Panc1 (cell line): ENCODE measurements at regions not wholly inside any gene's neighbourhood (a gene's known extent, or its start where the extent isn't known, plus 50 kb on each side); places are given as distances from the start of the nearest gene placed in this dataset.

Experiments
- POLR2AphosphoS5 ChIP-seq: IDR thresholded peaks from 2 replicates; pipeline ENCODE4 v1.6.1; 2012; ENCODE audit warnings: mild to moderate bottlenecking, low read depth, low read length, moderate library complexity
- SIN3A ChIP-seq: IDR thresholded peaks from 2 replicates; pipeline ENCODE4 v1.6.1; 2012; ENCODE audit warnings: low read depth, mild to moderate bottlenecking, low read length, moderate library complexity, borderline replicate concordance; ENCODE audit not compliant: insufficient read depth
- TCF7L2 ChIP-seq: IDR thresholded peaks from 2 replicates; pipeline ENCODE4 v1.6.1; 2011; ENCODE audit warnings: mild to moderate bottlenecking, low read depth, low read length, inconsistent platforms
- TF ChIP-seq, protein P1 (sequence below): fragments of 450-650 bp; IDR thresholded peaks from 2 replicates; pipeline ENCODE4 v1.5.1; 2017; ENCODE audit warnings: mild to moderate bottlenecking
- TF ChIP-seq, protein P2 (sequence below), 2 experiments: IDR thresholded peaks; 2 replicates each; pipeline ENCODE4 v1.6.1; 2011 to 2012; ENCODE audit warnings: low read depth in 2 of 2, control low read depth in 1 of 2, low read length in 1 of 2, mild to moderate bottlenecking in 1 of 2, moderate library complexity in 1 of 2; ENCODE audit not compliant: insufficient read depth in 1 of 2

DNA sequence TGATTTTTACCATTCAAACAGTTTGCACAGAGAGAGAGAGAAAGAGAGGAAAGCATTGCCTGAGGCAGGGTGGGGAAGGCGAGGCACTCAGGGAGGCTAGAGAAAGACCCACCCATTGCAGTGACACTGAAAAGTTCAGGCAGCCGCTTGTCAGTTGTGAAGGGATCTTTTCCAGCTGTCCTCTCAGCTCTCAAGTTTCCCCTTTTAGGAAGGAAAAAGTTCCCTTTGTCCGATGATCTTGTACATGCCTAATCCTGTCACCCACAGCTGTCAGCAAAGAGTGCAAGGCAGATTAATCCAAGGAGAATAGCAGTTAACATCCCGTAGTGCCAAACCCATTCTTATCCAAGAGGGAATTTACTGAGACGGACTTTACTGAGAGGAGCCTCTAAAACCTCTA is 255.0 kb downstream of the MAGEB5 start:
- TF ChIP-seq POLR2AphosphoS5 (no peak), SIN3A (no peak), TCF7L2 (no peak)
- TF ChIP-seq, protein P1, sequence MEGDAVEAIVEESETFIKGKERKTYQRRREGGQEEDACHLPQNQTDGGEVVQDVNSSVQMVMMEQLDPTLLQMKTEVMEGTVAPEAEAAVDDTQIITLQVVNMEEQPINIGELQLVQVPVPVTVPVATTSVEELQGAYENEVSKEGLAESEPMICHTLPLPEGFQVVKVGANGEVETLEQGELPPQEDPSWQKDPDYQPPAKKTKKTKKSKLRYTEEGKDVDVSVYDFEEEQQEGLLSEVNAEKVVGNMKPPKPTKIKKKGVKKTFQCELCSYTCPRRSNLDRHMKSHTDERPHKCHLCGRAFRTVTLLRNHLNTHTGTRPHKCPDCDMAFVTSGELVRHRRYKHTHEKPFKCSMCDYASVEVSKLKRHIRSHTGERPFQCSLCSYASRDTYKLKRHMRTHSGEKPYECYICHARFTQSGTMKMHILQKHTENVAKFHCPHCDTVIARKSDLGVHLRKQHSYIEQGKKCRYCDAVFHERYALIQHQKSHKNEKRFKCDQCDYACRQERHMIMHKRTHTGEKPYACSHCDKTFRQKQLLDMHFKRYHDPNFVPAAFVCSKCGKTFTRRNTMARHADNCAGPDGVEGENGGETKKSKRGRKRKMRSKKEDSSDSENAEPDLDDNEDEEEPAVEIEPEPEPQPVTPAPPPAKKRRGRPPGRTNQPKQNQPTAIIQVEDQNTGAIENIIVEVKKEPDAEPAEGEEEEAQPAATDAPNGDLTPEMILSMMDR, result no peak
- TF ChIP-seq, protein P2, sequence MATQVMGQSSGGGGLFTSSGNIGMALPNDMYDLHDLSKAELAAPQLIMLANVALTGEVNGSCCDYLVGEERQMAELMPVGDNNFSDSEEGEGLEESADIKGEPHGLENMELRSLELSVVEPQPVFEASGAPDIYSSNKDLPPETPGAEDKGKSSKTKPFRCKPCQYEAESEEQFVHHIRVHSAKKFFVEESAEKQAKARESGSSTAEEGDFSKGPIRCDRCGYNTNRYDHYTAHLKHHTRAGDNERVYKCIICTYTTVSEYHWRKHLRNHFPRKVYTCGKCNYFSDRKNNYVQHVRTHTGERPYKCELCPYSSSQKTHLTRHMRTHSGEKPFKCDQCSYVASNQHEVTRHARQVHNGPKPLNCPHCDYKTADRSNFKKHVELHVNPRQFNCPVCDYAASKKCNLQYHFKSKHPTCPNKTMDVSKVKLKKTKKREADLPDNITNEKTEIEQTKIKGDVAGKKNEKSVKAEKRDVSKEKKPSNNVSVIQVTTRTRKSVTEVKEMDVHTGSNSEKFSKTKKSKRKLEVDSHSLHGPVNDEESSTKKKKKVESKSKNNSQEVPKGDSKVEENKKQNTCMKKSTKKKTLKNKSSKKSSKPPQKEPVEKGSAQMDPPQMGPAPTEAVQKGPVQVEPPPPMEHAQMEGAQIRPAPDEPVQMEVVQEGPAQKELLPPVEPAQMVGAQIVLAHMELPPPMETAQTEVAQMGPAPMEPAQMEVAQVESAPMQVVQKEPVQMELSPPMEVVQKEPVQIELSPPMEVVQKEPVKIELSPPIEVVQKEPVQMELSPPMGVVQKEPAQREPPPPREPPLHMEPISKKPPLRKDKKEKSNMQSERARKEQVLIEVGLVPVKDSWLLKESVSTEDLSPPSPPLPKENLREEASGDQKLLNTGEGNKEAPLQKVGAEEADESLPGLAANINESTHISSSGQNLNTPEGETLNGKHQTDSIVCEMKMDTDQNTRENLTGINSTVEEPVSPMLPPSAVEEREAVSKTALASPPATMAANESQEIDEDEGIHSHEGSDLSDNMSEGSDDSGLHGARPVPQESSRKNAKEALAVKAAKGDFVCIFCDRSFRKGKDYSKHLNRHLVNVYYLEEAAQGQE (IDR thresholded peaks at IDR 0.05; ENCODE audit: insufficient read depth in 1 of 2, low read depth in 2 of 2, low read length in 1 of 2), result no peak
